HG02642 (cell line): ENCODE measurements at regions not wholly inside any gene's neighbourhood (a gene's known extent, or its start where the extent isn't known, plus 50 kb on each side); places are given as distances from the start of the nearest gene placed in this dataset.
"Not testable (repeated sequence)": the region's sequence is repeated elsewhere in the genome, so short reads cannot be mapped to it uniquely, and the experiment has no call there.

Experiments used
- ATAC-seq: cut with Tn5 transposase; IDR thresholded peaks from one replicate; pipeline ENCODE4 v1.9.1; 2021; ENCODE audit warnings: mild to moderate bottlenecking; ENCODE audit not compliant: unreplicated experiment, poor library complexity

GRCh38 chr1:194044892-194045291 is 858.5 kb upstream of the B3GALT2 start:
- no peak for ATAC-seq

- no peak for ATAC-seq
Measured at GRCh38 chr1:194043984-194044755, 857.8 kb upstream of the B3GALT2 start.

GRCh38 chr1:194042736-194043135 is 856.3 kb upstream of the B3GALT2 start:
- ATAC-seq, result no peak

- ATAC-seq, result no peak
Measured at GRCh38 chr1:194040496-194040895, 854.1 kb upstream of the B3GALT2 start.

- no peak for ATAC-seq
Measured at GRCh38 chr1:194039578-194039977, 853.2 kb upstream of the B3GALT2 start.

- no peak for ATAC-seq
Measured at GRCh38 chr1:194033646-194034045, 847.2 kb upstream of the B3GALT2 start.

GRCh38 chr1:194028002-194028401 is 841.6 kb upstream of the B3GALT2 start:
- no peak for ATAC-seq

GRCh38 chr1:194026422-194026821 is 840.0 kb upstream of the B3GALT2 start:
- no peak for ATAC-seq

- ATAC-seq, result no peak
Measured at GRCh38 chr1:194024659-194025058, 838.2 kb upstream of the B3GALT2 start.

- no peak for ATAC-seq
Measured at GRCh38 chr1:194014014-194014413, 827.6 kb upstream of the B3GALT2 start.

- no peak for ATAC-seq
Measured at GRCh38 chr1:194013561-194013960, 827.1 kb upstream of the B3GALT2 start.

GRCh38 chr1:194004146-194004545 is 817.7 kb upstream of the B3GALT2 start:
- no peak for ATAC-seq

GRCh38 chr1:194001726-194002350 is 815.4 kb upstream of the B3GALT2 start:
- not testable (repeated sequence) for ATAC-seq

GRCh38 chr1:193988885-193989284 is 802.5 kb upstream of the B3GALT2 start:
- no peak for ATAC-seq

GRCh38 chr1:193979219-193979618 is 792.8 kb upstream of the B3GALT2 start:
- no peak for ATAC-seq

GRCh38 chr1:193974286-193974798 is 787.9 kb upstream of the B3GALT2 start:
- ATAC-seq, result no peak

- no peak for ATAC-seq
Measured at GRCh38 chr1:193973428-193973827, 787.0 kb upstream of the B3GALT2 start.

GRCh38 chr1:193971595-193971994 is 785.2 kb upstream of the B3GALT2 start:
- no peak for ATAC-seq

- no peak for ATAC-seq
Measured at GRCh38 chr1:193960499-193960898, 774.1 kb upstream of the B3GALT2 start.

- no peak for ATAC-seq
Measured at GRCh38 chr1:193960040-193960439, 773.6 kb upstream of the B3GALT2 start.

GRCh38 chr1:193957556-193958095 is 771.2 kb upstream of the B3GALT2 start:
- ATAC-seq, result no peak
